CD14-positive monocyte (primary cell): ENCODE measurements at regions not wholly inside any gene's neighbourhood (a gene's known extent, or its start where the extent isn't known, plus 50 kb on each side); places are given as distances from the start of the nearest gene placed in this dataset.
"Not testable (repeated sequence)": the region's sequence is repeated elsewhere in the genome, so short reads cannot be mapped to it uniquely, and the experiment has no call there.

Source experiments
- DNase-seq, 3 donors: peaks; one replicate each; pipeline ENCODE4 v3.0.0-alpha.2; 2011 to 2022
- H2AFZ ChIP-seq: 2 replicates; pipeline ENCODE4 v1.6.0; 2012; ENCODE audit warnings: mild to moderate bottlenecking, low read depth, low read length, inconsistent platforms; ENCODE audit not compliant: insufficient read depth, poor library complexity, severe bottlenecking
- H3K27ac ChIP-seq, 2 donors: 1 replicate in 1 of 2; 2 replicates in 1 of 2; pipeline ENCODE4 v1.5.1; 2012 to 2013; ENCODE audit warnings: low read length in 2 of 2, control low read depth in 1 of 2, inconsistent platforms in 1 of 2, low read depth in 1 of 2, mild to moderate bottlenecking in 1 of 2
- H3K27me3 ChIP-seq, 2 donors: one replicate each; pipeline versions ENCODE4 v1.6.0 to v1.6.1; 2011 to 2013; ENCODE audit warnings: low read length in 2 of 2; ENCODE audit not compliant: control insufficient read depth in 2 of 2, insufficient read depth in 2 of 2
- H3K36me3 ChIP-seq, 2 donors: replicated peaks in 1 of 2; 1 replicate in 1 of 2; 2 replicates in 1 of 2; pipeline versions ENCODE4 v1.5.1 to v1.6.1; 2012 to 2013; ENCODE audit warnings: low read length in 2 of 2, control low read depth in 1 of 2, inconsistent platforms in 1 of 2, mild to moderate bottlenecking in 1 of 2; ENCODE audit not compliant: insufficient read depth in 2 of 2, control insufficient read depth in 1 of 2
- H3K4me1 ChIP-seq, 2 donors: 1 replicate in 1 of 2; 2 replicates in 1 of 2; pipeline versions ENCODE4 v1.5.1 to v1.6.1; 2012 to 2013; ENCODE audit warnings: low read length in 2 of 2, control low read depth in 1 of 2, inconsistent platforms in 1 of 2, mild to moderate bottlenecking in 1 of 2, moderate library complexity in 1 of 2; ENCODE audit not compliant: insufficient read depth in 2 of 2, control insufficient read depth in 1 of 2
- H3K4me2 ChIP-seq: replicated peaks from 2 replicates; pipeline ENCODE3; 2012; ENCODE audit warnings: low read length, moderate library complexity, mild to moderate bottlenecking; ENCODE audit not compliant: poor library complexity, severe bottlenecking; ENCODE audit errors: extremely low read depth
- H3K4me3 ChIP-seq, 3 experiments: fragments of 200-600 bp in 1 of 3; sonication (generic) in 1 of 3; replicated peaks in 1 of 3; 1 replicate in 2 of 3; 2 replicates in 1 of 3; pipeline ENCODE4 v1.5.1; 2011 to 2013; ENCODE audit warnings: low read length in 3 of 3, mild to moderate bottlenecking in 3 of 3, control low read depth in 2 of 3, low read depth in 2 of 3, inconsistent platforms in 1 of 3, moderate library complexity in 1 of 3
- H3K79me2 ChIP-seq: 2 replicates; pipeline ENCODE4 v1.6.0; 2012; ENCODE audit warnings: mild to moderate bottlenecking, control low read depth, inconsistent platforms, low read length, moderate library complexity; ENCODE audit not compliant: insufficient read depth
- H3K9ac ChIP-seq: 2 replicates; pipeline ENCODE4 v1.6.0; 2017; ENCODE audit warnings: low read length, mild to moderate bottlenecking; ENCODE audit not compliant: insufficient read depth, poor library complexity, severe bottlenecking
- H3K9me3 ChIP-seq, 2 donors: replicated peaks in 1 of 2; 1 replicate in 1 of 2; 2 replicates in 1 of 2; pipeline versions ENCODE4 v1.5.1 to v1.6.1; 2012 to 2013; ENCODE audit warnings: low read length in 2 of 2, control low read depth in 1 of 2; ENCODE audit not compliant: control insufficient read depth in 1 of 2, insufficient read depth in 1 of 2
- H4K20me1 ChIP-seq: 2 replicates; pipeline ENCODE4 v1.6.0; 2012; ENCODE audit warnings: mild to moderate bottlenecking, low read length, control low read depth, moderate library complexity; ENCODE audit not compliant: insufficient read depth
- H3K27ac Mint-ChIP-seq, 7 donors: one replicate each; pipeline ENCODE4 v1.8.0; 2020; ENCODE audit warnings: mild to moderate bottlenecking in 7 of 7, mixed read lengths in 7 of 7, moderate library complexity in 6 of 7, inconsistent platforms in 2 of 7
- H3K27me3 Mint-ChIP-seq, 3 donors: one replicate each; pipeline ENCODE4 v1.8.0; 2021 to 2022; ENCODE audit warnings: low read depth in 3 of 3, mild to moderate bottlenecking in 3 of 3, mixed read lengths in 3 of 3, moderate library complexity in 3 of 3, inconsistent platforms in 1 of 3
- H3K36me3 Mint-ChIP-seq, 2 donors: one replicate each; pipeline ENCODE4 v1.8.0; 2020; ENCODE audit warnings: mixed read lengths in 2 of 2, inconsistent platforms in 1 of 2, mild to moderate bottlenecking in 1 of 2
- H3K4me1 Mint-ChIP-seq: one replicate; pipeline ENCODE4 v1.8.0; 2020; ENCODE audit warnings: mild to moderate bottlenecking, mixed read lengths
- H3K4me3 Mint-ChIP-seq, 2 donors: one replicate each; pipeline ENCODE4 v1.8.0; 2020; ENCODE audit warnings: mild to moderate bottlenecking in 2 of 2, mixed read lengths in 2 of 2, moderate library complexity in 1 of 2
- H3K9me3 Mint-ChIP-seq, 7 donors: one replicate each; pipeline ENCODE4 v1.8.0; 2020 to 2022; ENCODE audit warnings: mixed read lengths in 7 of 7, mild to moderate bottlenecking in 6 of 7, moderate library complexity in 6 of 7, inconsistent platforms in 2 of 7
- CTCF ChIP-seq: fragments of 200-600 bp; IDR thresholded peaks from one replicate; pipeline ENCODE4 v1.8.0; 2022; ENCODE audit warnings: antibody characterized with exemption, mild to moderate bottlenecking
- WGBS: methylation state at CpG from one replicate; pipeline ENCODE4 v1.1.5; 2013; ENCODE audit warnings: missing lambda C conversion rate; ENCODE audit not compliant: insufficient coverage; 5-methylcytosine and 5-hydroxymethylcytosine counted together
- intact Hi-C, 2 donors: fragments of 100-400 bp; cut with micrococcal nuclease; formaldehyde crosslinking; loops; one replicate each; pipeline versions ENCODE4 v1.15.0 to v1.15.1; 2023

GRCh38 chr5:26388976-26389375 is 649.4 kb downstream of the CDH9 start:
- H3K27me3 ChIP-seq, result no peaks in the 10 kb centered on the region
- Mint-ChIP-seq H3K4me3 (no peak overlapping the region), H3K9me3 (peaks cover 0 to 6% (median 3%) of the 10 kb centered on the region in 7 donors), H3K27me3 (peaks cover 0 to 2% (median 0%) of the 10 kb centered on the region in 3 donors), H3K36me3 (no peaks in the 10 kb centered on the region), H3K27ac (no peak overlapping the region), H3K4me1 (no peaks in the 10 kb centered on the region)
- H4K20me1 ChIP-seq, result no peaks in the 10 kb centered on the region
- H3K4me3 ChIP-seq, result no peak overlapping the region
- no peaks in the 10 kb centered on the region for H3K79me2 ChIP-seq
- no peak overlapping the region for H2AFZ ChIP-seq
- TF ChIP-seq CTCF, result no peak
- H3K27ac ChIP-seq, result no peak overlapping the region
- no peak for DNase-seq
- H3K9me3 ChIP-seq, result peaks cover 0 to 3% of the 10 kb centered on the region in 2 donors
- no peaks in the 10 kb centered on the region for H3K4me1 ChIP-seq
- 0% methylated on average over 1 of the region's 1 CpG for WGBS
- no peak overlapping the region for H3K4me2 ChIP-seq
- no peak overlapping the region for H3K9ac ChIP-seq
- intact Hi-C loops, result no loop called here
- H3K36me3 ChIP-seq, result no peaks in the 10 kb centered on the region

- WGBS, result no CpG with 5 or more reads among the region's 1 CpG
Measured at GRCh38 chr5:26386532-26386931, 651.9 kb downstream of the CDH9 start.

GRCh38 chr5:26364624-26365023 is 673.8 kb downstream of the CDH9 start:
- H3K36me3 Mint-ChIP-seq, H2AFZ ChIP-seq, H4K20me1 ChIP-seq, H3K9ac ChIP-seq, H3K4me2 ChIP-seq, H3K36me3 ChIP-seq, H3K4me1 Mint-ChIP-seq, intact Hi-C loops, H3K4me1 ChIP-seq, H3K27ac Mint-ChIP-seq, H3K79me2 ChIP-seq, H3K27ac ChIP-seq, H3K4me3 Mint-ChIP-seq, H3K27me3 Mint-ChIP-seq, DNase-seq, H3K27me3 ChIP-seq, H3K4me3 ChIP-seq: not testable (repeated sequence)
- 83% methylated on average over 3 of the region's 4 CpGs for WGBS
- peaks cover 9 to 32% (median 17%) of the 10 kb centered on the region in 7 donors for H3K9me3 Mint-ChIP-seq
- H3K9me3 ChIP-seq, result peaks cover 38 to 43% of the 10 kb centered on the region in 2 donors

More at GRCh38 chr5:26386532-26386931, 651.9 kb downstream of the CDH9 start:
- DNase-seq, result no peak
- H3K4me1 Mint-ChIP-seq, result no peaks in the 10 kb centered on the region
- Histone ChIP-seq H3K4me1 (no peaks in the 10 kb centered on the region), H3K4me3 (no peak overlapping the region), H3K27ac (no peak overlapping the region), H3K9ac (no peak overlapping the region), H2AFZ (no peak overlapping the region), H3K79me2 (no peaks in the 10 kb centered on the region), H3K9me3 (peaks cover 1 to 6% of the 10 kb centered on the region in 2 donors), H3K4me2 (no peak overlapping the region), H4K20me1 (no peaks in the 10 kb centered on the region), H3K36me3 (no peaks in the 10 kb centered on the region), H3K27me3 (no peaks in the 10 kb centered on the region)
- H3K4me3 Mint-ChIP-seq, result no peak overlapping the region
- H3K27ac Mint-ChIP-seq, result no peak overlapping the region
- H3K9me3 Mint-ChIP-seq, result peaks cover 0 to 6% (median 3%) of the 10 kb centered on the region in 7 donors
- H3K36me3 Mint-ChIP-seq, result no peaks in the 10 kb centered on the region
- intact Hi-C loops, result no loop called here
- no peaks in the 10 kb centered on the region for H3K27me3 Mint-ChIP-seq
- TF ChIP-seq CTCF, result no peak
